GM19463 (cell line): ENCODE measurements at regions not wholly inside any gene's neighbourhood (a gene's known extent, or its start where the extent isn't known, plus 50 kb on each side); places are given as distances from the start of the nearest gene placed in this dataset.

Experiments used
- ATAC-seq: cut with Tn5 transposase; IDR thresholded peaks from one replicate; pipeline ENCODE4 v1.9.1; 2021; ENCODE audit warnings: mild to moderate bottlenecking, moderate library complexity; ENCODE audit not compliant: unreplicated experiment

DNA sequence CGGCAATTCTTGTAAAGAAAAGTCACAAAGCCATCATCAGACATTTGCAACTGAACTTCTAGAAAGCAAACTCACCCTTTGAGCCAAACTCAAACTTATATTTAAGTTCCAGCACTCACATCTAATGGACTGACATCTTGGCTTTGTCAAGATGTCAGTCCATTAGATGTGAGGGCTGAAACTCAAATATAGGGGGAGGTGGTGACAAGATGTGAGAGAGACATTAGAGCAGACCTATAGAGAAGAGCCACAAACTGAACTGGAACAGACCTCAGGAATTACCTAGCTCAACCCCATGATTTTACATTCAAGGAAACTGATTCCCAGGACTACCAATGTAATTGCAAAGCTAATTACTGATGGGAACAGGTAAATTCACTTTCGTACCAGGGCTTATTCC is 543.8 kb downstream of the TNS1 start:
- ATAC-seq, result no peak

DNA sequence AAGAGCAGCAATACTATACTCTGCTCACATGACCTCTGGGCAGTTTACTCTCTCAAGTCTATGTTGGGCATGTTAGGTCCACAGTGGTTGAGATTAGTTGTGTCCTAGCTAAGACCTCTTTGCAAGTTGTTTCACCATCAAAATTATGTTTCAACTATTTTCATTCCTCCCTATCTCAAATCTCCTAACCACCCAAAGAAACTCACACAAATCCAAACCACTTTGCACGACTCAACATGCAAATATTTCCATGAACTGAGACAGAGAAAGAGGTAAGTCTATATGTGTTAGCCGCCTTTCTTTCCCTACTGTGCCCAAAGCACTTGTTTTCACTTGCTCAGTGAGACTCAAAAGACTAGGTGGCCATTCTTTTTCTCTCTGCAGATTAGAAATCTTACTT is 546.8 kb downstream of the TNS1 start:
- no peak for ATAC-seq

DNA sequence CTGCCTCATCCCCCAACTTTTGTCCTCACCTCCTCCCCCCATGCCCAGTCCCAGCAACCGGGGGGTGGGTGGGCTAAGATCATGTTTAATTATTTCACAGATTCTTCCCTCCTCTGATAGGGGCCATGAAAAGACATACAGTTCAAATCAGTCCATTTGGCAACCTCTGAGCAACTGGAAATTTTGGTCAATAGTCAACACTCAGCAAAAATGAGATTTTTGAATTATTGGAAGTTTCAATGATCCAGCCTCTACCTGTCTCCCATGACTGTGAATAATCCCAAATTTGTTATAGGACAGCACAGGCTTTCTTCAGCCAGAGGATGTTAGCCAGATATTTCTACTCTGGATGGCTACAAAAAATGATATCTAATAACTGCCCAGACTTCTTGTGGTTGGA is 549.9 kb downstream of the TNS1 start:
- no peak for ATAC-seq

DNA sequence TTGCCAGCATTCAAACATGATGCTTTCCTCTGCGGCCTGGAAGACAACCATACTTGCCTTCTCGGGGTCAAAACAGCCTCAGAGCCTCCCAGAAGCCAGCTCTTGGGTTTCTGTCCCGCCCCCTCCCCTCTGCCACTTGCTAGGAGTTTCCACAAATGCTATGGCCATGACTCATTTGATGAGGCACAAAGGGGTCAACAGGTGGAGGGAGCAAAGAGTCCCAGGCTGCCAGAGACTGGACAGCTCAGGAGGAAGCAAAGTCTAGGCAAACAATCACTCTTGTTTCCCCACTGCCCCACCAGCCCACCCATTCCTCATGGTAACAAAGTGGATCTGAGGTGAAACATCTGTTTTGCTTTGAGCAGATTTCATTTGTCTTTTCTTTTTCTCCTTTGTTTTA is 551.1 kb downstream of the TNS1 start:
- no peak for ATAC-seq

DNA sequence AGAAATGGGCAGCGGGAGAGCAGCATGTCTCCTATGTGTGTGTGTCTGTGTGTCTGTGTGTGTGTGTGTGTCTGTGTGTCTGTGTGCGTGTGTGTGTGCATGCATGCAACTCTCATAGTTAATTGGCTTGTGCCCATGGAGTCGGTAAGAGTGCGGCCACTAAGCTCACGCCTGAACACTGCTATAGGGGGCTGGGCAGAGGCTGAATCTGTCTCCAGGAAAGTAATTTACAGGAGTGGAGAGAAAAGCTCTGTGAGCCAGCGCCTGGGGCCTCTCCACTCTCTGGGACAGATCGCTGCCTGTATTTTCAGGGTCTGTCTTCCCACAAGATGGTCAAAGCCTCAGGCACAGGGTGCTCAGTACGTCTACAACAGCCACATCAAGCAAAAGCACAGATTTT is 553.4 kb downstream of the TNS1 start:
- ATAC-seq, result no peak

DNA sequence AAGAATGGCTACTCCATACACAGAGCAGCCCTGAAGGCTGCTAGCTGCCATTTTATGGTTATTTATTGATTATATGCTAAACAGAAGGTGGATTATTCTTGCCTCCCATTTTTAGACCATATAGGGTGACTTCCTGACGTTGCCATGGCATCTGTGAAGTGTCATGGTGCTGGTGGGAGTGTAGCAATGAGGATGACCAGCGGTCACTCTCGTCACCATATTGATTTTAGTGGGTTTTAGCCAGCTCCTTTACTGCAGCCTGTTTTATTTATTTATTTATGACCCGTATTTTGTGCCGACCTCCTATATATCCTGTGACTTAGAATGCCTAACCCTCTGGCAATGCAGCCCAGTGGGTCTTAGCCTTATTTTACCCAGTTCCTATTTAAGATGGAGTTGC is 553.9 kb downstream of the TNS1 start:
- no peak for ATAC-seq

DNA sequence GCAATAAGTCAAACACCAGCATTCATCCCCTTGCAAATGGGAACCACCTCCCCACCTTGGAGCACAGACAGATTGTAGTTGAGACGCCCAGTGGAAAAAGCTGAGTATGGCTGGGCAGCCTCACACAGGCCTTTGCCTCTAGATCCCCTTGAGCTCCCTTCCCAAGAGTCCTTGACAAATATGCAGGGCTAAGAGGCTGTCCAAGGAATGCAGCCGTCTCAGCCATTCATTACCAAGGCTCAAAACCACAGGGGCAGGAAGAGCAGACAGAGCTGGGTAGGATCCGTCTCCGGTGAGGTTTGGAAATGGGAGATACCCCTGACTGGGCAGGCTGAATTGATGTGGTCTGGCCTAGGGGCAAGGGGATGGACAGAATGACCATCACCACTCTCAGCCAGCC is 557.1 kb downstream of the TNS1 start:
- no peak for ATAC-seq

DNA sequence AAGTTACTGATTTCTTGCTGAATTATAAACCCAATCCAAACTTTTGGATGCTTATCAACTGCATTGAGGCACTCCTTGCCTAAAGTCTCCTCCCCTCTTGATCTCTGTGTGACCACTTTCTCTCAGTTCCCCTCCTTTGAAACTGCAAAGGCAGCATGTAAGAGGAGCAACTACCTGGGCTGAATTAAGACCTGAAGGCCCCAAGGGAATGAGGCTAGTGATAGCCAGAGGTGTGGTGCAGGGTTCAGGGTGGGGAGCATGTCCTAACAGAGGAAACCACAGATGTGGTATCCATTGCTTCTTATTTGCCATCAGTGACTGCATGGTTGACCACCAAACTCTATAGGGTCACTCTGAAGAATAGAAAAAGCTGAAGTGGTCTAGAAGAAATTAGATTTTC is 557.9 kb downstream of the TNS1 start:
- ATAC-seq, result peak; percentile 52

DNA sequence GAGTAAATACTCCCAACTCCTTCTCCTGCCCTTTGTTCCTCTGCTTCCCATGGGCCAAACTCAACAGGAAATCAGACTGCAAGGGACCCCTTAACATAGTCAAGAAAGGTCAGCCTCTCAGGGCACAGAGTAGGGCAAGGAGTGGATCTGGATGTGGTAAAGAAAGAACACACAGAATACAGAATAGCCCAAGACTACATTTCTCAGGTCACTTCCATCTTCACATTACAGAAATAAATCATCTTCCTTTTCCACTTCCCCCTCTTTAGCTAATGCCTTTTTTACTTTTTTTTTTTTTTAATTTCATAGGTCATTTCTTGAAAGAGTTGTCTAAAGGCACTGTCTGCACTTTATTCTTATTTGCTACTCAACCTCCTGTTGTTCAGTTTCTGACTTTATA is 558.3 kb downstream of the TNS1 start:
- ATAC-seq, result no peak

DNA sequence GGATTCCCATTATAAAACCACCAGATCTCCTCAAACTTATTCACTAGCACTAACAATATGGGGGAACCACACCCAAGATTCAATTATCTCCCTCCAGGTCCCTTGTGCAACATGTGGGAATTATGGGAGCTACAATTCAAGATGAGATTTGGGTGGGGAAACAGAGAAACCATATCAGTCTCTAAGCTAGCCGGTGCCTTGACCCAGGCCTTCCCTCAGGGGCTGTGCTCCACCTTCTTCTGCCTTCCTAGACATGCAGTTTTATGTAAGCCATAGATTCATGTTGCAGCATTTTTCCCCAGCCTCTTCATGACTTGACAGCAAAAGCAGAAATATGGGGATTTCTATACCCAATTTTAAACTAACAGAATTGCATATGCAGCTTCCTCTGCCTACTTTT is 559.2 kb downstream of the TNS1 start:
- ATAC-seq, result no peak

DNA sequence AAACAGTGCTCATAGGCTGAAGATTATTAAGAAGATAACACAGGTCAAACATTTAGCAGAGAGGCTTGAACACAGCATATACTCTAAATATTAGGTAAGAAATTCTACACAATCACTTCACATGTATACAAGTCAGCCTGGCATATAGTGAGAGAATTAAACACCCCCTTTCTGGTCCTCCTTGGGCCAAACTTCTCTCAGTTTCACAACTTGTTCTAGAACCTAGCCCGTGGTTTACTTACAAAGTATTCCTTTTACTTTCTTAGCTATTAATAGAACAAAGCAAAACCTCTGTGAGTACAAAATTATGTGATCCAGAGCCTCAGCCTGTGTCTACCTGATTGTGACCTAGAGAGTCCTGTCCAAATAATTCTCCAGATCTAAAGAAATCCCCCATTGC is 562.8 kb downstream of the TNS1 start:
- peak; percentile 57 for ATAC-seq

DNA sequence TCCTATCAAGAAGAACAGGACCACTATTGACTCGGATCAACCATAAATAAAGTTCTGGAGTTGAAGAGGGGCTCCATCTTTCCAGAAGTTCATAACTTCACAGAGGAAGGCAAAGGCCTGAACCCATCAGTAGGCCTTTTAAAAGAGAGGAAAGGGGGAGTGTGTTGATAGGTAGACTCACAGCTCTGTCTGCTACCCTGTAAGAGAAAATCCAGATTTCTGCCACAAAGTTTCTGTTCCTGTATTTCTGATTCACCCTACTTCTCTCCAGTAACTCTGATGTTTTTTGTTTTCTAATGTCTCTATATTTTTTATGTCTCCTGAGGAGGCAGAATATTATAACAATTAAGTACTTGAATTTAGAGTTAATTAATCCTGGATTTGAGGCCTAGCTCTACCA is 564.0 kb downstream of the TNS1 start:
- no peak for ATAC-seq

DNA sequence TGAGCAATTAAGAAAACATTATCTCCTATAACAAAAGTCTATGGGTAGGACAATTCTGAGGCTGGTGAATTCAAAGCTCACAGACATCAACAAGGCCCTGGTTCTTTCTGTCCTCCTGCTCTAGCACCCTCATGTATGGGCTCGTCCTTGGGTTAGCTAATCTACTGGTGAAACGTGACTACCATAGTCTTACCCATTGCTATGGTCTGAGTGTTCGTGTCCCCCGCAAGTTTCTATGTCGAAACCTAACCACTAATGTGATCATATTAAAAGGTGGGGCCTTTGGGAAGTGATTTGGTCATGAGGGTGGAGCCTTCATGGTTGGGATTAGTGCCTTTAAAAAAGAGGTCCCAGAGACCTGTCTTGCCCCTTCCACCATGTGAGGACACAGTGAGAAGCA is 564.7 kb downstream of the TNS1 start:
- no peak for ATAC-seq

DNA sequence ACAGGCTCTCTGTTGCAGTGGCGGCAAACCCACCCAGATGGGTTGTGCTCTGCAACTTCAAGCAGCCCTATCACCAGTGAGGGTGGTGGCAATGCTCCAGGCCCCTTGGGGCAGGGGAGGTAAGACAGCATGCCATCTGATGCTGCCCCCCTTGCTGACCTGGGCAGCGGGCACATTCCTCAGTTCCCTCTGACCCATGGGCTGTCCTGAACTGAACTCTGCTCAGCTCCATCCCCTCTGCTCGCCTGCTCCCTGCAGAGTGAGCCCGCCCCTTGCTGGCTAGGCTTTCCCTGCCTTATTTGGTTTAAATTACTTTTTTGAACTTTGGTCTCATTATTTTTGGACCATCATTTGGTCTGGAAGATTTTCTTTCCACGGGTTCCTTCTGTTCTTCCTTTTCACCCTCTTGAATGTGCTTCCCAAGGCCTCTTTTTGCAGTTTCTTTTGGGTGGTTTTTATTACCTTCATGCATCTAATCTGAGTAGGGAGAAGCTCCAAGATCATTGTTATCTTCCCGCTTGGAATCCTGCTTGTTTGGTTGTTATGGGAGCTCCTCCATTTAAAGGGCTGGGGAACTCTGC is 565.4 kb downstream of the TNS1 start:
- no peak for ATAC-seq

DNA sequence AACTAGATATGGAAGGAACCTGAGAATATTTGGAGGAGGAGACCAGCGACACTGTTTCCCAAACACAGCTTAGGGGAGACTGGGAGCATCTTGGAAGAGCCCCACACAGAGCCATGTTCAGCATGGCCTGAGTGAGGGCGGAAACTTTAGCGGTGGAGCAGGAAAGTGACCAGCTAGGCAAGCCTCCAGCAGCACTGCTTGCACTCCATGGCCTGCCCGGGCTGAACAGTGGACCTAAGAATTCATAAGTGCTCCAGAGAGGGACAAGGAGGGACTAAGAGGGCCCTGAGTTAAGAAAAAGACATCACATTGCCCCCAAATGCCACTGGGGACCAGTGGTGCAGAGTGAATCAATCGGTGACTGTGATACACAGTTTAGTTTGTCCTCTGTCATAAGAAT is 566.4 kb downstream of the TNS1 start:
- no peak for ATAC-seq

DNA sequence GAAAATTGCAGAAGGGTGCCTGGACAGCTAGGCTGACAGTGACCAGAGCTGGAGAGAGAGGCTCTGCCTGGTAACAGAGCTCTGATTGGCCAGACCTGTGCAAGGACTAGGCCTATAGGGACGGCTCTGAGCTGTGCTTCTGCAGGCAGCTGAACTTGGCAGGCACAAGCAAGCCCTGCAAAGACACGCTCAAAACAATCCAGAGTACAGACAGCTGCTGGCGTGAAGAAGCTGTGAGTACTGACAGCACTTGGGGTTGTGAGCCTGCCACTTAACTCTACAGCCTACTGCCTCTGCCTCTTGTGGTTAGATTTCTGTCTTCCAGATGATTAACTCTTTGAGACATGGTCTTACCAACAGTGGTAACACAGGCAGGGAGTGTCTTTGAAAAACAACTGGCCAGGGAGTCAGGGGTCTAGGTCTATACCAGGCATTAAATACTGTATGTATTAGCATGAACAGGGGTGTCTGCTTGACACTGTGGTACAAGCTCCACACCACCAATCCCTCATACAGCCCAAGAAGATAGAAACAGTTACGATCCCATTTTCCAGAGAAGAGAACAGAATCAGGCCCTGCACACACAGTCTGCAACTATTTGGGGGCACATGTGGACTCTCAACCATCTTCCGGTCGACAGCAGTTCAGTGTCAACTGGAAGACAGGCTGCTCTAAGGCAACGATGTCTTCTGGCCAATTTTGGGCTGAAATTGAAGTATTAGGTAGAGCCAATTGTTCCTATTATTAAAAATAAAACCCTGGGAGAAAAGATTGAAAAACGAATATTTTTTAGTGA is 568.4 kb downstream of the TNS1 start:
- peak; percentile 99 for ATAC-seq

DNA sequence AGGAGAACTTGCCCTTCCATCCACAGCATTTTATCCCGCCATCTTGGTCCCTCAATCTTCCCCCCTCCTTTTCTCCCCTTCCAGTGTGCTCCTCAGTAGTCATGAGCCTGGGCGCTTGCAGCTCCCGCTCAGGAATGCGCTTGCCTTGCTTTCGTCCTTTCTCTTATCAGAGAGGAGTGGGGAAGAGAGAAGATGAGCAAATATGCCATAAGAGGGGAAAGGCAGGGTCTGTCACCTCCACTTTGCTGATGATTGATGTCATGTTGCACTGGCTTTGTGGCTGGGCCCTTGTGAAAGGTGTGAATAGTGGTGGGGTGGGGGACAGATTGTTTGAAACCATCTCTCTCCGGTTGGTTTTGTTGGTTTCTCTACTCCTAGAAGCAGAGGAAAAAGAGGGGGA is 569.3 kb downstream of the TNS1 start:
- ATAC-seq, result no peak

DNA sequence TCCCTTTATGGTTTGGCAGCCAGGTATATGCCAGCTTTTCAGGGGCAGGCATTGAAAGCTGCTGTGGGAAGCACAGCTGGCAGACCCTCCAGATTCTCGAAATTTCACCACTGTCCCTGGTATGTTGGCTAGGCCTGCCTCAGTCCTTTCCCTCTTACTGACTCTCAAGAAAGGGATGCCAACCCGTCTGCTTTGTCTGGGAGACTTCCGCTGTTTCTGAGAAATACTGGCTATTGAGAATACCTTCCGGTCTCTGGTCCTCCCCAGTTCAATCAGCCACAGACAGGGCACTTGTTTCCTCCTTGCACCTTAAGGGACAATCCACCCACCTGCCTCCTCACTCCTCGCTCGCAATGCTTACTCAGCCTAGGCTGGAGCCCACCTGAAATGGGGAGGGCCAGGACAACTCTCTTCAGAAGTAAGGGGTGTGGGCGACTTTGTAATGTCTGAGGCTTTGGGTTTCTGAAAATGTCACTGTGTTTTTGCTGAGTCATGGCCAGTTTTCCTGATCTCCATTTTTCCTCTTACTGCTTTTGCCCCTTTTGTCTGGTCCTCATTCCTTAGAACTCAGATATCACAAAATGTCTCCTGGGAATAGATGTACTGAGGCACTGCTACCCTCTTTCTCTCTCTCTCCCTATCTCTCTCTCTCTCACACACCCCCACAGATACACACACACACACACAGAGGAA is 571.1 kb downstream of the TNS1 start:
- ATAC-seq, result no peak

DNA sequence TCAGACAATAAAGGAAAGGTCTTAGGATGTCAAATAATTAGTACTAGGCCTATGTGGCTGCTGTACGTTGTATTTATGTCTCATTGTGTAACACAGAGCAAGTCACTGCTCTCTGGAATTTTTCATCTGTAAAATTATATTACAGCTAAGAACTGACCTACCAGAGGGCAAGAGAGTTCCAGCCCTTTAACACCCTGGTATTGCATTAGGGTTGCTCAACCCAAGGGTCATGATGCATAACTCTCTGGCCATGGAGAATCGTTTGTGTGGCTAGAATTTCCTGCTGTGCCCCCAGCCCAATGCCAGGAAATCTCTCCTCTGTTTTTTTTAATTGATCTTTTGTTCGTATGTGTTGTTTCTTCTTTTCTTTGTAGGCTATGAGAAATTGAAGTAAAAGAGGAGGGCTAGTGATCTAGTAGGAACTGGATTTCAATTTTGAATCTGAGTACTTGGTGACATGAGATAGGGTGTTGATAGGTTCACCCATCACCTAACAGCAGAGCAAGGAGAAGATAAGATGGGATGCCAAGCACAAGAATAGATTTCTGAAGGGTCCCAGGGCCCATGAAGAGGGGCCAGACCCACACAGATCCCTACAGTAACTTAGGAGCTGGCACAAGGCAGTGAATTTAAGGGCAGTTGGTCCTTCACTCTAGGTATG is 571.2 kb upstream of the TNP1 start:
- ATAC-seq, result no peak

DNA sequence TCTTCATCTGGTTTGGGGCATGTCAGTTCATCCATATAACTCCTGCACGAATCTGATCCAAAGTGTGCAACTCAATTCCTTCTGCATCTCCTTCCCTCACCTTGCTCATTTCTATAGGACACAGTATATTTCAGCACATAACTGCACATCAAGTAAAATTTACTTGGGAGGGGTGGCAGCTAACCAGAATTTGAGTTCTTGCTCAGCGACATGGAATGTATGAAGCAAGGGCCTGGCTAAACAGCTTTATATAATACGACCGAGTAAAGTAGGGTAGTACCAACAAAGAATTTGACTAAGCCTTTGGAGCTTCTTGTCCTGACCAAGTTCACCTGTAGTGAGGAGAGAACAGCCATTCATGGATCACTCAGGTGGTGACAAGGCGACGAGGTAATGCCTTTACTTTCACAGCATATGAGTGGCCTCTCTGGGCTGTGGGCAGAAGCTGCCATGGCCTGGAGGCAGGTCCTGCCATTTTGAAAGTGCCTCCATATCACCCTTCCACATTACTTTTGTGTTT is 570.2 kb upstream of the TNP1 start:
- no peak for ATAC-seq

DNA sequence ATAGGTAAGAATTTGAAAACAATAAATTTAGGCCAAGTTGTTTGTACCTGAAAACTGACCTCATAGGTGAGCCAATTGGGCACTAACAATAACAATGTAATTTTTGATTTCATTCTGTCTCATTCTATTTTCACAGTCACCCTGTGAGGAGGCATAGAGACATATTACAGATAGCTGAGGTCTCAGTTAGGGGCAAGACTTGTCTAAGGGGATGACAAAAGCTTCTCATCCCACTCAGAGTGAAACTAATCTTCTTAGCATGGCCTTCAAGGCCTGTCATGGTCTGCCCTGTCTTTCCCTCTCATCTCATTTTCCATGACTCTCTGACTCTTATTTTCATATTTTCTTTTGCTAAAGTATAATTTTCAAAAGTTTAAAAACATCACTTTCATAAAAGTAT is 562.0 kb upstream of the TNP1 start:
- no peak for ATAC-seq

DNA sequence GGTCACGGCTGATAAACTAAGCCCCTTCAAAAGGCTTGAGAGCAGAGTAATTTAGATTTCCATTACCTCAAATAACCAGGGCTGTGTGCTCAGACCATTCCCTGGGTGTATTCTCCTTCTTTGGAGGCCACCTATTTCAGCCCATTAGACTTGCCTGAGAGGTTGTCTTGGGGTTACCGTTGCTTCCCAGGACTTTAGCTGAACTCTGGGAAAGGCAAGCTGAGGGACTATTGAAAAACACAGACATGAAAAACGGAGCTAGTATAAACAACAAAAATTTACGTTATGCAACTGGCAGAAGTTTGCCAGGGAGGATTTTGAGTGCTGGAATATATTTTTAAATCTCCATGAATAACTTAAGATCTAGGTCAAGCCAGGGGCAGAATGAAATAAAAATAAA is 561.0 kb upstream of the TNP1 start:
- no peak for ATAC-seq
